ENCODE measurements at regions not wholly inside any gene's neighbourhood (a gene's known extent, or its start where the extent isn't known, plus 50 kb on each side); places are given as distances from the start of the nearest gene placed in this dataset.
"Not testable (repeated sequence)": the region's sequence is repeated elsewhere in the genome, so short reads cannot be mapped to it uniquely, and the experiment has no call there.

GRCh38 chr6:137712587-137712986 lies 154.5 kb upstream of the TNFAIP3 start:
- no peak for DNase-seq

DNA sequence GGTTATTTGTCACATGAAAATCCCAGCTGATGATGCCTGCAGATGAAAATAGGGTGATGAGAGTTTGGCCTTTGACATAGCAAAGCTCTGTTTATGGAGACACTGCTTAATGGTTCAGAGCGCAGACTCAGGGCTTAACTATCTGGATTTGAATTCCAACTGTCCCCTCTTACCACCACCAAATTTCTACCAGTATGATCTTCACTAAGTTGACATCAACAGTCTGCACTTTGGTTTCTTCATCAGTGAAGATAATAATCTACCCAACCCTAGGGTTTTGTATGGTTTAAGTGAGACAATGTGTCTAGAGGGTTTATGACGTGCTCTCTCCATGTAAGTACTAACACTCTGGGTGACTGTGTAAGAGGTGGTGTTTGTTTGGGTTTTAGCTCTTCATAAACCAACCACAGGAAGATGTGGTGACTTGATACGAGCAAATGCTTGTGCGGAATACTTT lies 151.4 kb upstream of the TNFAIP3 start:
- no peak for DNase-seq

GRCh38 chr6:137717074-137718073 lies 149.7 kb upstream of the TNFAIP3 start:
- no peak for DNase-seq

GRCh38 chr6:137718903-137719302 lies 148.2 kb upstream of the TNFAIP3 start:
- DNase-seq: not testable (repeated sequence)

GRCh38 chr6:137722749-137723272 lies 144.2 kb upstream of the TNFAIP3 start:
- DNase-seq: peak; percentile 35

GRCh38 chr6:137723273-137724017 lies 143.6 kb upstream of the TNFAIP3 start:
- no peak for DNase-seq

DNA sequence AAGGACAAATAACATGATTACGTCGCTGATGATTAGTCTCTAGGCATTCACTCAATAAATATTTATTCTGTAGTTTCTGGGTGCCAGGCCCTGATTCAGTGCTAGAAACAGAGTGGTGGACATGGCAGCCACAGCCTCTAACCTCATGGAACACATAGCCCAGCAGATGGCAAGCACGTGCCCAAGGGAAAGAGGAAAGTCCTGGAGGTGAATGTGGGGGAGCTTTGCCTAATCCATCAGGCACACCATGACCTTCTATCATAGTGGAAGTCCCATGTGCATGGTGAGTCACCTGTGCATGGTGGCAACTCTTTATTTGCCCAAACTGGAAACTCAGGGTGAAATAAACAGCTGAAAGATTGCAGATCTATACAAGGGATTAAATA lies 143.0 kb upstream of the TNFAIP3 start:
- DNase-seq: no peak

DNA sequence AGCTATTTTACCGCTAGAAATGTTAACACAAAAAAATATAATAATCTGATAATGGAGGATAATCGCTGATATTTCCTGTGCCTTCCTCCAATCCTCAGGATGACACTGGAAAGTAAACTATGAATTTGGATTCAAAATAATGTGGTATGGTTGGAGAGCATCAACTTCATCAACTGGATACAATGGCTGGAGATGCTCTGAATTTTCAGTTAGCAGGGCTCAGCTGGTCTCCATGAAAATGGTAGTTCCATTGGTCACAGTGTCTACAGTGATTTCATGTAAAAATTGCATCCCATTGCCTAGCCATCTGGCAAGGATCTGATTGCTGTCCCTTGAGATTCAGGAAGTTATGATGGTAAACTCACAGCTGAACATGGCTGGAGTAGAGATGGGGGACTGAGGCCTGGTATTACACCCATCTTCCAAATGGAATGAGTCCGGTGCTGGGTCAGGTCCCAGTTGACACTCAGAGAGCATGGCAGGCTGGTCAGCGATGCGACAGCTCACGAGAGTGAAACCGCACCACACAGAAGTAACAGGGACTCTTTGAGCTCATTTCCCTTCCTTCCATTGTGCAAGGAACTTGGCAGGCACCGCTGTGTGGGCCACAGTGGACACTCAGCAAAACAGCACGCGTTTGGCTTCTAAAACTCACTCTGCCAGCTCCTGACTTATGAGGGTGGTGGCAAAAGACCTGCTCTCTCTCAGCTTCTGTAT lies 142.4 kb upstream of the TNFAIP3 start:
- no peak for DNase-seq

GRCh38 chr6:137725949-137726348 lies 141.1 kb upstream of the TNFAIP3 start:
- no peak for DNase-seq

- no peak for DNase-seq
These were observed 140.5 kb upstream of the TNFAIP3 start for GRCh38 chr6:137726582-137726981.

DNA sequence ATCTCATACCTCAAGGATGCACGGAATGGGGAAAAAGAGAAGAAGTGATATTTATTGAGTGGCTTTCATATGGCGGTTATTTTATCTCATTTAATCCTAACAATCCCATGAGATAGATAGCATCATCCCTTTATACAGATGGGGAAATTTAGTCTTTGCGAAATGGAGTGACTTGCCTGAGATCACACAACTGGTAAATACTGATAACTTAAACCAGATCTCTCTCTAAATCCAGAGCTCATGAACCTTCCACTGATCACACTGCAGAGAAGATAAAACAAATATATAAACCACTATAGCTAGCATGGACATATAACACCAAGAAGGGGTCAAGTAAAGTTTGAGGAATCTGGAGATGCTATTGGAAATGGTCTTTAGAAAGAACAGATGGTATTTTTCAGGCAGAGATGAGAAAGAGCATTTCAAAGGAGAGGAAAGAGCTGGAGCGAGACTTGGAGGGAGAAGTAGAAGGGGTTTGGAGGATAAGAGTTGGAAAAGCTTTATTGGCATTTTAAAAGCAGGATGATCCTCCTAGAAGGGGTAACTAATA lies 139.8 kb upstream of the TNFAIP3 start:
- no peak for DNase-seq

DNA sequence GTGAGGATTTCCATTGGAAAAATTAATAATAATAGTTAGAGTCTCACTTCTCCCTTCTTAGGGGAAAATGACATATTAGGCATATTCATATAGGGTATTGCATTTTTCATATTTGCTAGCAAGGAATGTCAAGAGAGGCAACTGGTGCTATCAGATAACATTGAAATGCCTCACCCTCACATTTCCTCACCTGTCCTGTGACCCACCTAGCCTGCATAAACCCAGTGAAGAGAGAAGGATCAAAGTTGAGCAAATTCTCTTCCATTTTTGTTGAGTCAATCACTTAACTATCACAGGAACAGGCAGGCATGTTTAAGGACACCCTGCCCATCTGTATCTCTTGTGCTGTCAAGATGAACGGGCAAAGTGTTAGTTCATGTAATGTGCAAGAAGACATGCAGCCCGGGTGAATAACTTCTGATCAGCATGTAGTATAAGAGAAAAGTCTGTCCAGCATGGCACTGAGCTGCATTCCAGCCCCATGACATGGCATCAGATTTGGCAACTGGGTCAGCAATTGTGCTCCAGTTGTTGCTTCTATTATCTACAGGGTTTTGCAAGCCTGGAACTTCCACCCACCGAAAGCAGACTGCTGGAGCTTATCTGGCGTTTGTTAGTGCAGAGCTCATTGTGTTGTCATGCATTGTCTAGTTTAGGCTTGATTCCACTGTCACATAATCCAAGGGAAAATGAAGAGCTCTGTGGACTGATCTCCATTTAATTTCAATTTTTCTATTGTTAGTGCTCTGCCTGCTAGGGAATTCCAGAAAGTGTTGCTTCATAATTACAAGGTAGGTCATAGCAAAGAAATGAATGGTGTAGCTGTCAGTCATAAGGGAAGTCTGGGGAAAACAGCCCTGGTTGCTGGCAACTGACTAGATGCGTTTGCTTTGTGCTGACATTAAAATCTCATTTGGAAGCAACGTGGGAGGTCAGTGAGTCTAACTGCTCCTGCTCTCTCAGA lies 138.4 kb upstream of the TNFAIP3 start:
- DNase-seq: peak; percentile 59

DNA sequence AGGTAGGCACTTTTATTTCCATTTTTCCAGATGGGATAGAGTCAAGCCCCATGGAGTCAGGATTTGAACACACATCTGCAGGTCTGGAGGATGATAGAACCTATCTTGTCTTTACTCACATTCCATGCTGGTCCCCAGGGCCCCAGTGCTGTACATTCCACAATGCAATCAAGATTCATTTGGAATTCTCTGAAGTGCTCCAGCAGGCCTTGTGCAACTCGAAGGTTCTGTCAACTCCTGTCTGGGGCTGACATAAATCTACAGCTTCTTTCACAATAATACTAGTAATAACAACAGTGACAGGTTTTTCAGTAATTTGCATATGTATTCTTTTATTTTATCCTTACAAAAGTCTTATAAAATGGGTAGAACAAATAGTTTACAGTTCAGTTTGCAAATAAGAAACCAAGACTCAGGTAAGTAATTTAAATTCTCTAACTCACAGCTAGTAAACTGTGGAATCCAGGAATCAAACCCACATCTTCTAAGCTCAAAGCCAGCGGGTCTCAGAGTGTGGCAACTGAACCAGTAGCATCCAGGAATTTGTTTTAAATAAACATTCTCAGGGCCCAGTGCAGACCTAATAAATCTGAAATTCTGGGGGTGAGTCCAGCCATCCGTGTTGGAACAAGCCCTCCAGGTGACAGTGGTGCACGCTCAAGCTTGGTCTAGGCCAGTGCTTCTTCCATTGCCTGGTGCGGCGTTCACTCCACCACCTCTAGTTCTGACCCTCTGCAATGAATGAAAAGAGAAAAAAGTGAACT lies 137.0 kb upstream of the TNFAIP3 start:
- DNase-seq: no peak

DNA sequence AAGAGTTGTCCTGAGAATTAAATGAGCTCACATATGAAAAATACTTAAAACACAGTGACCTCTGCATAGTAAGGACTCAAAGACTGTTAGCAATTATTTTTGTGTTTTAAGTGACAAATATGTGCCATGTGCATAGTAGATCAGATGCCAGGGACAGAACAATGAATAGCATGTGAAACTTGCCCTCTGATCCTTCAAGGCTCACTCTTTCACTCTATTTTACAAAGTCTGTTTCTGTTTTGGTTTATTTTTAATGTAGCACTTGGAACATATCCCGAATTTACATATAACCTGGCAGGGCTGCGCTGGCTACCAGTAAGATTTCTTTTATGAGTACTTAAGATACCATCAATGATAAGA lies 135.5 kb upstream of the TNFAIP3 start:
- DNase-seq: no peak

GRCh38 chr6:137731960-137732616 lies 135.0 kb upstream of the TNFAIP3 start:
- DNase-seq: no peak

GRCh38 chr6:137733372-137733771 lies 133.7 kb upstream of the TNFAIP3 start:
- DNase-seq: no peak

DNA sequence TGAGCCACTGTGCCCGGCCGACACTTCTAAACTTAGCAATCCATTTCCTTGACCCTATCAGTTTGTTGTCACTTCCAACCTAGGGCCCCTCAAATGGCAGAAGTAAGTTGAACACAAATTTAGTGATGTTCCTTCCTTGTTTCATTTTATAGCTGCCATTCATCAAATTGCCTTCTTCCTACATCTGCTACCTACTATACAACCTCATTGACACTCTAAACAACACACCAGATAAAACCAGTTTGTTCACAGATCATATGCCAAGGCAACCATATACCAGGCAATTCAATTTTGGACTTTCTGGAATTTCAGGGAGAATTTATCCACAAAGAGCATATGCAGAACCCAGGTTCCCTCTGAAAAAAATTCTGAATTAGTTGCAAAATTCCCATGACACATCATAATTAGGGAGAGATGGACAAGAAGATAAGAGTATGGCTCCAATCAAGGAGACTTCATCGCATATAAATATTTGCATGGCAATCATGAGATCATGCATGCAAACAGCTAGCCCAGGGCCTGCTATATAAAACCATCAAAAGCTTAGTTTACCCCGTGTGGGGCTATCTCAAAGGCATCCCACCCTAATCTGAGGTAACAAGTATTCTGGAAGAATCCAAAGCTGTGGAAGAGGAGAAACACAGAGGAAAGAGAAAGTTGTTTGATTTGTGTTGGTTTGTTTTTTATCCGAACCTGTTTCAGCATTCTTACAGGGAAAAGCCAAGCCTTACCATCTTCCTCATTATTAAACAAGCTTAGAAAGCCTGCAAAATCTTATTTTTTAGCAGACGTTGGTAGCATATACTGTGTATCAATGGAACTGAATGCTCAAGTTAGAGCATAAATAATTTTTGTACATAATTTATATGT lies 132.8 kb upstream of the TNFAIP3 start:
- DNase-seq: no peak

DNA sequence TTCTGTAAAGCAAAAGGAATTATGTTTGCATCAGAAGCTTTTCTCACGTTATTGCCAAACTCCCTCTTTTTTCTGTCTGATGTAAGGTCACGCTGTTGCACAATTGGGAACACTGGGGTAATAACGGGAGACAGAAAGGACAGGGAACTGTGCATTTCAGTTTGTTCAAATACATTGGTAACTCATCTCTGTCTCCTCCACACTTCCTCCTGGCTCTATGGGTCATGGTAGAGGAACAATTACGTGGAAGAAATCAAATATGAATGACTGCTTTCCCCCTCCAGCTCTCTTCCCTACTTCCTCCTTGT lies 132.2 kb upstream of the TNFAIP3 start:
- no peak for DNase-seq

All from skin of body (tissue), 1 donor.